K562 (cell line): ENCODE measurements at regions not wholly inside any gene's neighbourhood (a gene's known extent, or its start where the extent isn't known, plus 50 kb on each side); places are given as distances from the start of the nearest gene placed in this dataset.

Experiments used
- CCNT2 ChIP-seq: IDR thresholded peaks from 2 replicates; pipeline ENCODE4 v1.6.1; 2011; ENCODE audit warnings: borderline replicate concordance, low read depth, mild to moderate bottlenecking, moderate library complexity, mixed read lengths, low read length; ENCODE audit not compliant: insufficient read length; ENCODE audit errors: extremely low read depth
- KAT7 ChIP-seq: sonication (generic); formaldehyde crosslinking; IDR thresholded peaks from 2 replicates; pipeline ENCODE4 v1.8.0; 2022; ENCODE audit warnings: missing genetic modification reagents, mild to moderate bottlenecking, borderline replicate concordance
- MTA3 ChIP-seq: fragments of 450-650 bp; formaldehyde crosslinking; IDR thresholded peaks from 2 replicates; pipeline ENCODE4 v1.6.1; 2017; ENCODE audit warnings: mild to moderate bottlenecking, borderline replicate concordance
- RBFOX2 ChIP-seq: fragments of 200-400 bp; formaldehyde crosslinking; IDR thresholded peaks from 2 replicates; pipeline ENCODE4 v1.6.1; 2017; ENCODE audit warnings: low read depth, mild to moderate bottlenecking, low read length, moderate library complexity
- RNF2 ChIP-seq: sonication (generic); IDR thresholded peaks from 2 replicates; pipeline ENCODE4 v1.6.1; 2016
- SMAD1 ChIP-seq: fragments of 150-350 bp; IDR thresholded peaks from 2 replicates; pipeline ENCODE4 v1.6.1; 2014; ENCODE audit warnings: low read length, low read depth; ENCODE audit not compliant: partially characterized antibody
- TRIM28 ChIP-seq: fragments of 450-650 bp; IDR thresholded peaks from 2 replicates; pipeline ENCODE4 v1.6.1; 2017
- TF ChIP-seq, protein P1 (sequence below), 3 experiments: IDR thresholded peaks in 2 of 3; conservative IDR thresholded peaks in 1 of 3; 2 replicates each; pipeline ENCODE4 v1.5.1; 2011 to 2012; ENCODE audit warnings: low read length in 3 of 3, mild to moderate bottlenecking in 3 of 3, control low read depth in 2 of 3, improper control_type of control experiment in 1 of 3, inconsistent platforms in 1 of 3, low read depth in 1 of 3, mixed read lengths in 1 of 3, moderate library complexity in 1 of 3; ENCODE audit not compliant: insufficient read depth in 2 of 3

DNA sequence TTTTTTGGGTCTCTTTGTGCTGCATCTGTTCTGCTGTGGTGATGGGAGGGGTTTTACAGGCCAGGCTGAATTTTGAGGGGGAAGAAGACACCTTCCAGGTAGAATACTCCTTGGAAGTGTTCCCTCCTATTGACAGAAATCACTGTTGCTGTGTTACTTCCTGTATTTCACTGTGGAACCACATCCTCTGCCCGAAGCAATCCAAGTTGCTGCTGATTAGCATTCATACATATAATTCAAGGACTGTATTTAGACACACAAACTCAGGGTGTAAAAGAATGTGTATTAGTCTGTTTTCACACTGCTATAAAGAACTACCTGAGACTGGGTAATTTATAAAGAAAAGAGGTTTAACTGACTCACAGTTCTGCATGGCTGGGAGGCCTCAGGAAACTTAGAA lies 50.6 kb upstream of the TMEM244 start:
- TF ChIP-seq CCNT2 (no peak), TRIM28 (no peak), MTA3 (no peak), KAT7 (CRISPR knock-in tag) (no peak), RBFOX2 (no peak), SMAD1 (no peak), RNF2 (no peak)
- TF ChIP-seq, protein P1, sequence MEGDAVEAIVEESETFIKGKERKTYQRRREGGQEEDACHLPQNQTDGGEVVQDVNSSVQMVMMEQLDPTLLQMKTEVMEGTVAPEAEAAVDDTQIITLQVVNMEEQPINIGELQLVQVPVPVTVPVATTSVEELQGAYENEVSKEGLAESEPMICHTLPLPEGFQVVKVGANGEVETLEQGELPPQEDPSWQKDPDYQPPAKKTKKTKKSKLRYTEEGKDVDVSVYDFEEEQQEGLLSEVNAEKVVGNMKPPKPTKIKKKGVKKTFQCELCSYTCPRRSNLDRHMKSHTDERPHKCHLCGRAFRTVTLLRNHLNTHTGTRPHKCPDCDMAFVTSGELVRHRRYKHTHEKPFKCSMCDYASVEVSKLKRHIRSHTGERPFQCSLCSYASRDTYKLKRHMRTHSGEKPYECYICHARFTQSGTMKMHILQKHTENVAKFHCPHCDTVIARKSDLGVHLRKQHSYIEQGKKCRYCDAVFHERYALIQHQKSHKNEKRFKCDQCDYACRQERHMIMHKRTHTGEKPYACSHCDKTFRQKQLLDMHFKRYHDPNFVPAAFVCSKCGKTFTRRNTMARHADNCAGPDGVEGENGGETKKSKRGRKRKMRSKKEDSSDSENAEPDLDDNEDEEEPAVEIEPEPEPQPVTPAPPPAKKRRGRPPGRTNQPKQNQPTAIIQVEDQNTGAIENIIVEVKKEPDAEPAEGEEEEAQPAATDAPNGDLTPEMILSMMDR (IDR thresholded peaks at IDR 0.05 in 2 of 3, conservative IDR thresholded peaks at IDR 0.05 in 1 of 3; ENCODE audit: insufficient read depth in 2 of 3, low read depth in 1 of 3, low read length in 3 of 3) = no peak
